Astrocyte of the spinal cord (primary cell): ENCODE measurements at regions not wholly inside any gene's neighbourhood (a gene's known extent, or its start where the extent isn't known, plus 50 kb on each side); places are given as distances from the start of the nearest gene placed in this dataset.
"Not testable (repeated sequence)": the region's sequence is repeated elsewhere in the genome, so short reads cannot be mapped to it uniquely, and the experiment has no call there.

Experiments used
- DNase-seq: peaks from one replicate; pipeline ENCODE4 v3.0.0; 2011; ENCODE audit warnings: low read depth, low spot score
- H3K4me3 ChIP-seq: 2 replicates; pipeline ENCODE4 v1.5.1; 2011; ENCODE audit warnings: low read depth, mild to moderate bottlenecking, low read length, moderate library complexity
- CTCF ChIP-seq: IDR thresholded peaks from 2 replicates; pipeline ENCODE4 v1.5.1; 2012; ENCODE audit warnings: low read depth, mild to moderate bottlenecking, low read length, inconsistent platforms
- in situ Hi-C: cut with HindIII; loops from 2 replicates; pipeline ENCODE4 v1.10.0; 2017; ENCODE audit warnings: low sequenced_read_pairs

- no peak for DNase-seq
- in situ Hi-C loops, result no loop called here
- no peak for TF ChIP-seq CTCF
- H3K4me3 ChIP-seq, result no peak overlapping the region
Measured at GRCh38 chr7:118995350-118995749, 770.8 kb downstream of the ANKRD7 start.

- no peak for DNase-seq
- no peak overlapping the region for H3K4me3 ChIP-seq
- in situ Hi-C loops, result no loop called here
Measured at GRCh38 chr7:119007236-119007635, 782.7 kb downstream of the ANKRD7 start.

GRCh38 chr7:119010635-119011034, 786.1 kb downstream of the ANKRD7 start:
- H3K4me3 ChIP-seq, result no peak overlapping the region
- in situ Hi-C loops, result no loop called here
- no peak for DNase-seq
- no peak for TF ChIP-seq CTCF

More at GRCh38 chr7:119007236-119007635, 782.7 kb downstream of the ANKRD7 start:
- no peak for TF ChIP-seq CTCF

- no peak for DNase-seq
- no peak overlapping the region for H3K4me3 ChIP-seq
- in situ Hi-C loops, result no loop called here
- TF ChIP-seq CTCF, result no peak
Measured at GRCh38 chr7:119026391-119026790, 801.9 kb downstream of the ANKRD7 start.

- TF ChIP-seq CTCF, result no peak
- DNase-seq, result no peak
- no peak overlapping the region for H3K4me3 ChIP-seq
- in situ Hi-C loops, result no loop called here
Measured at GRCh38 chr7:119028736-119029135, 804.2 kb downstream of the ANKRD7 start.

- H3K4me3 ChIP-seq, DNase-seq, in situ Hi-C loops: not testable (repeated sequence)
Measured at GRCh38 chr7:119032136-119032535, 807.6 kb downstream of the ANKRD7 start.

- in situ Hi-C loops, result no loop called here
- H3K4me3 ChIP-seq, result no peak overlapping the region
- no peak for TF ChIP-seq CTCF
- no peak for DNase-seq
Measured at GRCh38 chr7:119033641-119034040, 809.1 kb downstream of the ANKRD7 start.
